ENCODE measurements at regions not wholly inside any gene's neighbourhood (a gene's known extent, or its start where the extent isn't known, plus 50 kb on each side); places are given as distances from the start of the nearest gene placed in this dataset.

GRCh38 chr10:60677531-60678129 lies 100.6 kb upstream of the CDK1 start:
- Histone ChIP-seq H3K4me1 (ENCODE audit: insufficient read depth, low read length) (no peaks in the 10 kb centered on the region), H3K4me3 (ENCODE audit: low read depth in 1 of 2, low read length in 2 of 2) (no peak overlapping the region)

GRCh38 chr10:60675236-60675635 lies 103.0 kb upstream of the CDK1 start:
- Histone ChIP-seq H3K4me2 (ENCODE audit: insufficient read depth, low read length) (no peak overlapping the region), H3K4me1 (ENCODE audit: insufficient read depth, low read length) (no peaks in the 10 kb centered on the region), H4K20me1 (ENCODE audit: insufficient read depth, low read length) (no peaks in the 10 kb centered on the region), H3K79me2 (ENCODE audit: insufficient read depth, low read length) (no peaks in the 10 kb centered on the region), H2AFZ (ENCODE audit: low read depth, low read length) (no peak overlapping the region), H3K4me3 (ENCODE audit: low read depth in 1 of 2, low read length in 2 of 2) (no peak overlapping the region), H3K9me3 (ENCODE audit: insufficient read depth, low read length, severe bottlenecking) (no peaks in the 10 kb centered on the region), H3K9ac (ENCODE audit: low read depth, low read length) (no peak overlapping the region), H3K27me3 (ENCODE audit: insufficient read depth, low read length, poor library complexity) (no peaks in the 10 kb centered on the region), H3K27ac (ENCODE audit: low read length) (no peak overlapping the region), H3K36me3 (ENCODE audit: insufficient read depth, low read length) (no peaks in the 10 kb centered on the region)
- DNase-seq: no peak
- no peak for ATAC-seq (ENCODE audit: insufficient read depth, low read depth)
- TF ChIP-seq, protein P1, sequence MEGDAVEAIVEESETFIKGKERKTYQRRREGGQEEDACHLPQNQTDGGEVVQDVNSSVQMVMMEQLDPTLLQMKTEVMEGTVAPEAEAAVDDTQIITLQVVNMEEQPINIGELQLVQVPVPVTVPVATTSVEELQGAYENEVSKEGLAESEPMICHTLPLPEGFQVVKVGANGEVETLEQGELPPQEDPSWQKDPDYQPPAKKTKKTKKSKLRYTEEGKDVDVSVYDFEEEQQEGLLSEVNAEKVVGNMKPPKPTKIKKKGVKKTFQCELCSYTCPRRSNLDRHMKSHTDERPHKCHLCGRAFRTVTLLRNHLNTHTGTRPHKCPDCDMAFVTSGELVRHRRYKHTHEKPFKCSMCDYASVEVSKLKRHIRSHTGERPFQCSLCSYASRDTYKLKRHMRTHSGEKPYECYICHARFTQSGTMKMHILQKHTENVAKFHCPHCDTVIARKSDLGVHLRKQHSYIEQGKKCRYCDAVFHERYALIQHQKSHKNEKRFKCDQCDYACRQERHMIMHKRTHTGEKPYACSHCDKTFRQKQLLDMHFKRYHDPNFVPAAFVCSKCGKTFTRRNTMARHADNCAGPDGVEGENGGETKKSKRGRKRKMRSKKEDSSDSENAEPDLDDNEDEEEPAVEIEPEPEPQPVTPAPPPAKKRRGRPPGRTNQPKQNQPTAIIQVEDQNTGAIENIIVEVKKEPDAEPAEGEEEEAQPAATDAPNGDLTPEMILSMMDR (IDR thresholded peaks at IDR 0.05; ENCODE audit: borderline replicate concordance, extremely low read depth, low read length, poor library complexity, severe bottlenecking): no peak
- no peak for TF ChIP-seq EZH2 (IDR thresholded peaks at IDR 0.05; ENCODE audit: borderline replicate concordance, low read depth, low read length, severe bottlenecking)

More at GRCh38 chr10:60677531-60678129, 100.6 kb upstream of the CDK1 start:
- Histone ChIP-seq H3K27ac (ENCODE audit: low read length) (no peak overlapping the region), H3K79me2 (ENCODE audit: insufficient read depth, low read length) (no peaks in the 10 kb centered on the region), H3K9me3 (ENCODE audit: insufficient read depth, low read length, severe bottlenecking) (no peaks in the 10 kb centered on the region), H3K4me2 (ENCODE audit: insufficient read depth, low read length) (no peak overlapping the region), H3K9ac (ENCODE audit: low read depth, low read length) (no peak overlapping the region), H3K27me3 (ENCODE audit: insufficient read depth, low read length, poor library complexity) (no peaks in the 10 kb centered on the region), H3K36me3 (ENCODE audit: insufficient read depth, low read length) (no peaks in the 10 kb centered on the region), H2AFZ (ENCODE audit: low read depth, low read length) (no peak overlapping the region), H4K20me1 (ENCODE audit: insufficient read depth, low read length) (no peaks in the 10 kb centered on the region)
- DNase-seq (no peak), ATAC-seq (ENCODE audit: insufficient read depth, low read depth) (no peak)
- TF ChIP-seq, protein P1 (IDR thresholded peaks at IDR 0.05; ENCODE audit: borderline replicate concordance, extremely low read depth, low read length, poor library complexity, severe bottlenecking): no peak
- TF ChIP-seq EZH2 (IDR thresholded peaks at IDR 0.05; ENCODE audit: borderline replicate concordance, low read depth, low read length, severe bottlenecking): no peak

DNA sequence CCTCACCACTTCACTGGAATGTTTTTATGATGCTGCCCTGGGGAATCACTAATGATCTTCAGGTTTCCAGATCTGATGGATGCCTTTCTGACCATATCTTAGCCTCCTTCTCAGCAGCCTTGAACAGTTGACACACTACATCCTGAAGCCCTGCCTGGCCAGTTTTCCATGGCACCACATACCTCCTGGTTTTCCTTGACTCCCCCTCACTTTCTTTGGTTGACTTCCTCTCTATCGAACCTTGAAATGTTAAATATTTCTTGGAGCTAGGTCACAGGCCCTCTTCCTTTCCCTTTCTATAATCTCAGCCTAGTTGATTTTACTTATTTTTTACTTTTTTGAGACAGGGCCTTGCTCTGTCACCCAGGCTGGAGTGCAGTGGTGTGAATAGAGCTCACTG lies 108.8 kb upstream of the CDK1 start:
- TF ChIP-seq, protein P1 (IDR thresholded peaks at IDR 0.05; ENCODE audit: borderline replicate concordance, extremely low read depth, low read length, poor library complexity, severe bottlenecking): no peak
- TF ChIP-seq EZH2 (IDR thresholded peaks at IDR 0.05; ENCODE audit: borderline replicate concordance, low read depth, low read length, severe bottlenecking): no peak
- H3K4me3 ChIP-seq (ENCODE audit: low read depth in 1 of 2, low read length in 2 of 2): no peak overlapping the region
- DNase-seq (no peak), ATAC-seq (ENCODE audit: insufficient read depth, low read depth) (no peak)
- no peaks in the 10 kb centered on the region for H3K79me2 ChIP-seq (ENCODE audit: insufficient read depth, low read length)
- no peaks in the 10 kb centered on the region for H3K9me3 ChIP-seq (ENCODE audit: insufficient read depth, low read length, severe bottlenecking)
- H3K4me1 ChIP-seq (ENCODE audit: insufficient read depth, low read length): no peaks in the 10 kb centered on the region
- no peaks in the 10 kb centered on the region for H4K20me1 ChIP-seq (ENCODE audit: insufficient read depth, low read length)
- no peak overlapping the region for H3K27ac ChIP-seq (ENCODE audit: low read length)
- no peak overlapping the region for H3K9ac ChIP-seq (ENCODE audit: low read depth, low read length)
- no peak overlapping the region for H3K4me2 ChIP-seq (ENCODE audit: insufficient read depth, low read length)
- no peak overlapping the region for H2AFZ ChIP-seq (ENCODE audit: low read depth, low read length)
- H3K36me3 ChIP-seq (ENCODE audit: insufficient read depth, low read length): no peaks in the 10 kb centered on the region
- H3K27me3 ChIP-seq (ENCODE audit: insufficient read depth, low read length, poor library complexity): no peaks in the 10 kb centered on the region

All from DND-41 (cell line).